ENCODE measurements at regions not wholly inside any gene's neighbourhood (a gene's known extent, or its start where the extent isn't known, plus 50 kb on each side); places are given as distances from the start of the nearest gene placed in this dataset.

- Mint-ChIP-seq H3K27me3 (ENCODE audit: insufficient read depth) (no peaks in the 10 kb centered on the region), H3K27ac (no peak overlapping the region), H3K36me3 (ENCODE audit: low read depth) (no peaks in the 10 kb centered on the region), H3K9me3 (peaks cover 3% of the 10 kb centered on the region), H3K4me1 (ENCODE audit: low read depth) (no peaks in the 10 kb centered on the region), H3K4me3 (no peak overlapping the region)
- intact Hi-C loops (cut with micrococcal nuclease), result no loop called here
- no peak for DNase-seq (ENCODE audit: low spot score)
These were observed 403.2 kb downstream of the NR2F2 start for GRCh38 chr15:96733721-96734120.

GRCh38 chr15:96735632-96736240, 405.2 kb downstream of the NR2F2 start:
- DNase-seq (ENCODE audit: low spot score), result no peak
- Mint-ChIP-seq H3K27ac (no peak overlapping the region), H3K36me3 (ENCODE audit: low read depth) (no peaks in the 10 kb centered on the region), H3K4me1 (ENCODE audit: low read depth) (no peaks in the 10 kb centered on the region), H3K27me3 (ENCODE audit: insufficient read depth) (no peaks in the 10 kb centered on the region), H3K4me3 (no peak overlapping the region), H3K9me3 (peaks cover 3% of the 10 kb centered on the region)
- intact Hi-C loops (cut with micrococcal nuclease), result no loop called here

- no peaks in the 10 kb centered on the region for H3K27me3 Mint-ChIP-seq (ENCODE audit: insufficient read depth)
- H3K27ac Mint-ChIP-seq, result no peak overlapping the region
- H3K4me3 Mint-ChIP-seq, result no peak overlapping the region
- intact Hi-C loops (cut with micrococcal nuclease), result no loop called here
- no peak for DNase-seq (ENCODE audit: low spot score)
- H3K9me3 Mint-ChIP-seq, result peaks cover 3% of the 10 kb centered on the region
- no peaks in the 10 kb centered on the region for H3K36me3 Mint-ChIP-seq (ENCODE audit: low read depth)
- no peaks in the 10 kb centered on the region for H3K4me1 Mint-ChIP-seq (ENCODE audit: low read depth)
These were observed 405.9 kb downstream of the NR2F2 start for GRCh38 chr15:96736384-96736783.

GRCh38 chr15:96737408-96737807, 406.9 kb downstream of the NR2F2 start:
- H3K4me1 Mint-ChIP-seq (ENCODE audit: low read depth), result no peaks in the 10 kb centered on the region
- H3K4me3 Mint-ChIP-seq, result no peak overlapping the region
- no peak overlapping the region for H3K27ac Mint-ChIP-seq
- intact Hi-C loops (cut with micrococcal nuclease), result no loop called here
- no peak for DNase-seq (ENCODE audit: low spot score)
- H3K27me3 Mint-ChIP-seq (ENCODE audit: insufficient read depth), result no peaks in the 10 kb centered on the region
- no peaks in the 10 kb centered on the region for H3K36me3 Mint-ChIP-seq (ENCODE audit: low read depth)
- peaks cover 3% of the 10 kb centered on the region for H3K9me3 Mint-ChIP-seq

- Mint-ChIP-seq H3K27me3 (ENCODE audit: insufficient read depth) (peaks cover 2% of the 10 kb centered on the region), H3K4me3 (no peak overlapping the region), H3K9me3 (no peaks in the 10 kb centered on the region), H3K4me1 (ENCODE audit: low read depth) (no peaks in the 10 kb centered on the region), H3K36me3 (ENCODE audit: low read depth) (no peaks in the 10 kb centered on the region), H3K27ac (no peak overlapping the region)
- no peak for DNase-seq (ENCODE audit: low spot score)
- intact Hi-C loops (cut with micrococcal nuclease), result no loop called here
These were observed 416.2 kb downstream of the NR2F2 start for GRCh38 chr15:96746665-96747064.

DNA sequence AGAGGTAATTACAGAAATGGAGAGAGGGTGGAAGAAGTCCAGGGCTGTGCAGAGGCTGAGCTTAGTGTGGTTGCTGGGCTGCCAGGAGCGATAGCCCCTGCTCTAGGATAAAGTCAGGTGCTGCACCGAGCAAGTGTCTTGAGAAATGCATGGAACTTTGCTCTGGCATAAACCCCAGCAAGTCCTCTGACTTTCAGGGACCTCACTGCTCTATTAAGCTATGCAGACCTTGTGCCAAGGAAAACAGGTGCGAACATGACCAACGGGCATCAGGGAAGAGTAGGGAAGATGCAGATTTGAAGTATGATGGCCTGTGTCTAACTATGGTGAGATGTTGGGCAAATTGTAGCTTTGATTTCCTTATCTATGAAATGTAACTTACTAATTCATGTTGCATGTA, 416.8 kb downstream of the NR2F2 start:
- Mint-ChIP-seq H3K9me3 (no peaks in the 10 kb centered on the region), H3K4me3 (no peak overlapping the region), H3K27me3 (ENCODE audit: insufficient read depth) (peaks cover 2% of the 10 kb centered on the region), H3K36me3 (ENCODE audit: low read depth) (no peaks in the 10 kb centered on the region), H3K27ac (no peak overlapping the region), H3K4me1 (ENCODE audit: low read depth) (no peaks in the 10 kb centered on the region)
- intact Hi-C loops (cut with micrococcal nuclease), result no loop called here
- DNase-seq (ENCODE audit: low spot score), result no peak

DNA sequence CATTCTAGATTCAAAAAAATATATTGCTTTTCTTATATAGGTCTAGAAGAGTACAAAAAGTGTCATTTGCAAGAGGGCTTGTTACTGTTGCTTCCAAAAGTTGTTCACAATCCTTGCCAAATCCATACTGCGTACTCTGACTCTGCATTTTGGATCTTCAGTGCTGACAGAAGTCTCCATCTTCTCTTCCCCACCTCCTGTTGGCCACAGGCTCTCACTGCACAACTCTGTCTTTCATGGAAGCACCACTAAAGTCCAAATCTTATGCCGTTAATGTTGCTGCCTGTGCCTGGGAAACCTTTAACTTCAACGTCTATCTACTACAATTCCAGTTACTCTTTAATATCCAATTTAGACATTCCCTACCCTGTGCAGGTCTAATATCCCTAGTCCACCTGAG, 419.9 kb downstream of the NR2F2 start:
- Mint-ChIP-seq H3K27ac (no peak overlapping the region), H3K9me3 (no peaks in the 10 kb centered on the region), H3K27me3 (ENCODE audit: insufficient read depth) (peaks cover 2% of the 10 kb centered on the region), H3K4me1 (ENCODE audit: low read depth) (no peaks in the 10 kb centered on the region), H3K36me3 (ENCODE audit: low read depth) (no peaks in the 10 kb centered on the region), H3K4me3 (no peak overlapping the region)
- intact Hi-C loops (cut with micrococcal nuclease), result no loop called here
- DNase-seq (ENCODE audit: low spot score), result no peak

GRCh38 chr15:96756146-96756545, 425.6 kb downstream of the NR2F2 start:
- DNase-seq (ENCODE audit: low spot score), result no peak
- Mint-ChIP-seq H3K27ac (no peak overlapping the region), H3K36me3 (ENCODE audit: low read depth) (no peaks in the 10 kb centered on the region), H3K9me3 (peaks cover 9% of the 10 kb centered on the region), H3K4me3 (no peak overlapping the region), H3K4me1 (ENCODE audit: low read depth) (no peaks in the 10 kb centered on the region), H3K27me3 (ENCODE audit: insufficient read depth) (no peaks in the 10 kb centered on the region)
- intact Hi-C loops (cut with micrococcal nuclease), result no loop called here

DNA sequence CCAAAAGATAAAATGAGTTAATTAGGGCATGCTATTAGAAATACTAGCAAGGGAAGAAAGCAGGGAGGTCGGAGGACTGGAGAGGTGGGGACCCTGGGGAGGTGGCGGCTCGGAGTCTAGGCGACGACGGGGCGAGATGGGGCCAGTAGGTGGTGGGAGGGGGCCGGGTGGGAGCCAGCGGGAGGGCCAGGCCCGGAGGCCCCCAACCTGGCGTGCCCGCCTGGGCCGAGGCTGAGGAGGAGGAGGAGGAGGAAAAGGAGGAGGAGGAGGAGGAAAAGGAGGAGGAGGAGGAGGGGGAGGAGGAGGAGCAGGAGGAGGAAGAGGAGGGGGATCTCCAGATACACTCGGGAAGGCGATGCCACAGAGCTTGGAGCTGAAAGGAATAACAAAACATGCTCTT, 426.2 kb downstream of the NR2F2 start:
- Mint-ChIP-seq H3K36me3 (ENCODE audit: low read depth) (no peaks in the 10 kb centered on the region), H3K4me3 (no peak overlapping the region), H3K4me1 (ENCODE audit: low read depth) (no peaks in the 10 kb centered on the region), H3K27me3 (ENCODE audit: insufficient read depth) (no peaks in the 10 kb centered on the region), H3K27ac (no peak overlapping the region), H3K9me3 (peaks cover 9% of the 10 kb centered on the region)
- no peak for DNase-seq (ENCODE audit: low spot score)
- intact Hi-C loops (cut with micrococcal nuclease), result no loop called here

- Mint-ChIP-seq H3K27me3 (ENCODE audit: insufficient read depth) (no peaks in the 10 kb centered on the region), H3K27ac (no peak overlapping the region), H3K4me1 (ENCODE audit: low read depth) (no peaks in the 10 kb centered on the region), H3K4me3 (no peak overlapping the region), H3K36me3 (ENCODE audit: low read depth) (no peaks in the 10 kb centered on the region), H3K9me3 (peaks cover 5% of the 10 kb centered on the region)
- no peak for DNase-seq (ENCODE audit: low spot score)
- intact Hi-C loops (cut with micrococcal nuclease), result no loop called here
These were observed 432.1 kb downstream of the NR2F2 start for GRCh38 chr15:96762566-96762965.

- no peaks in the 10 kb centered on the region for H3K36me3 Mint-ChIP-seq (ENCODE audit: low read depth)
- no peak overlapping the region for H3K27ac Mint-ChIP-seq
- intact Hi-C loops (cut with micrococcal nuclease), result no loop called here
- DNase-seq (ENCODE audit: low spot score), result no peak
- H3K9me3 Mint-ChIP-seq, result no peaks in the 10 kb centered on the region
- no peaks in the 10 kb centered on the region for H3K4me1 Mint-ChIP-seq (ENCODE audit: low read depth)
- no peak overlapping the region for H3K4me3 Mint-ChIP-seq
- H3K27me3 Mint-ChIP-seq (ENCODE audit: insufficient read depth), result no peaks in the 10 kb centered on the region
These were observed 434.0 kb downstream of the NR2F2 start for GRCh38 chr15:96764501-96764900.

- intact Hi-C loops (cut with micrococcal nuclease), result no loop called here
These were observed 434.4 kb downstream of the NR2F2 start for GRCh38 chr15:96764946-96765345.

GRCh38 chr15:96766366-96766765, 435.9 kb downstream of the NR2F2 start:
- intact Hi-C loops (cut with micrococcal nuclease), result no loop called here
- H3K9me3 Mint-ChIP-seq, result no peaks in the 10 kb centered on the region
- no peaks in the 10 kb centered on the region for H3K4me1 Mint-ChIP-seq (ENCODE audit: low read depth)
- no peaks in the 10 kb centered on the region for H3K36me3 Mint-ChIP-seq (ENCODE audit: low read depth)
- H3K27me3 Mint-ChIP-seq (ENCODE audit: insufficient read depth), result no peaks in the 10 kb centered on the region
- no peak overlapping the region for H3K27ac Mint-ChIP-seq
- no peak for DNase-seq (ENCODE audit: low spot score)
- H3K4me3 Mint-ChIP-seq, result no peak overlapping the region

More at GRCh38 chr15:96764946-96765345, 434.4 kb downstream of the NR2F2 start:
- no peak for DNase-seq (ENCODE audit: low spot score)
- Mint-ChIP-seq H3K4me1 (ENCODE audit: low read depth) (no peaks in the 10 kb centered on the region), H3K27me3 (ENCODE audit: insufficient read depth) (no peaks in the 10 kb centered on the region), H3K4me3 (no peak overlapping the region), H3K36me3 (ENCODE audit: low read depth) (no peaks in the 10 kb centered on the region), H3K27ac (no peak overlapping the region), H3K9me3 (no peaks in the 10 kb centered on the region)
